GM23338 (cell line): ENCODE measurements at regions not wholly inside any gene's neighbourhood (a gene's known extent, or its start where the extent isn't known, plus 50 kb on each side); places are given as distances from the start of the nearest gene placed in this dataset.

Experiments
- ATAC-seq: fragments of 200-7000 bp; cut with Tn5 transposase; 3 replicates; pipeline ENCODE4 v1.9.1; 2020
- DNase-seq: peaks from one replicate; pipeline ENCODE4 v3.0.0-alpha.2; 2015; ENCODE audit warnings: low spot score
- H2AFZ ChIP-seq: fragments of 200-600 bp; sonication (generic); 2 replicates; pipeline ENCODE4 v1.8.0; 2016; ENCODE audit warnings: antibody characterized with exemption, mild to moderate bottlenecking, moderate library complexity
- H3F3A ChIP-seq: fragments of 200-600 bp; sonication (generic); replicated peaks from 2 replicates; pipeline ENCODE4 v1.8.0; 2017; ENCODE audit warnings: antibody characterized with exemption, mixed run types, low read depth
- H3K27ac ChIP-seq: fragments of 200-600 bp; sonication (generic); 2 replicates; pipeline ENCODE4 v1.6.1; 2016; ENCODE audit warnings: low read depth
- H3K27me3 ChIP-seq: fragments of 200-600 bp; sonication (generic); 2 replicates; pipeline ENCODE4 v1.8.0; 2016; ENCODE audit warnings: mild to moderate bottlenecking, mixed run types, moderate library complexity; ENCODE audit not compliant: insufficient read depth
- H3K36me3 ChIP-seq: fragments of 200-600 bp; sonication (generic); 2 replicates; pipeline ENCODE4 v1.8.0; 2016; ENCODE audit warnings: mild to moderate bottlenecking; ENCODE audit not compliant: insufficient read depth
- H3K4me1 ChIP-seq: fragments of 200-600 bp; sonication (generic); 2 replicates; pipeline ENCODE4 v1.8.0; 2016; ENCODE audit warnings: mild to moderate bottlenecking, moderate library complexity; ENCODE audit not compliant: insufficient read depth
- H3K4me2 ChIP-seq: fragments of 200-600 bp; sonication (generic); 2 replicates; pipeline ENCODE4 v1.7.1; 2017; ENCODE audit warnings: mixed run types
- H3K4me3 ChIP-seq: fragments of 200-600 bp; sonication (generic); 2 replicates; pipeline ENCODE4 v1.6.1; 2016; ENCODE audit warnings: mixed run types
- H3K79me2 ChIP-seq: fragments of 200-600 bp; sonication (generic); replicated peaks from 2 replicates; pipeline ENCODE4 v1.8.0; 2017; ENCODE audit warnings: mild to moderate bottlenecking; ENCODE audit not compliant: insufficient read depth
- H3K9me2 ChIP-seq: fragments of 200-600 bp; sonication (generic); 2 replicates; pipeline ENCODE4 v1.8.0; 2017; ENCODE audit not compliant: insufficient read depth
- H4K20me1 ChIP-seq: fragments of 200-600 bp; sonication (generic); replicated peaks from 2 replicates; pipeline ENCODE4 v1.8.0; 2017; ENCODE audit warnings: mild to moderate bottlenecking; ENCODE audit not compliant: insufficient read depth
- H3K27ac Mint-ChIP-seq: 2 replicates; pipeline ENCODE4 v1.8.0; 2020; ENCODE audit warnings: inconsistent platforms, mild to moderate bottlenecking, moderate library complexity, mixed read lengths
- H3K27me3 Mint-ChIP-seq: 3 replicates; pipeline ENCODE4 v1.8.0; 2022; ENCODE audit warnings: low read depth, mild to moderate bottlenecking, moderate library complexity, mixed read lengths, inconsistent platforms; ENCODE audit not compliant: insufficient read depth, poor library complexity
- H3K36me3 Mint-ChIP-seq: 3 replicates; pipeline ENCODE4 v1.8.0; 2021; ENCODE audit warnings: low read depth, mild to moderate bottlenecking, inconsistent platforms, moderate library complexity, mixed read lengths
- H3K4me1 Mint-ChIP-seq: 3 replicates; pipeline ENCODE4 v1.8.0; 2020; ENCODE audit warnings: mild to moderate bottlenecking, inconsistent platforms, mixed read lengths
- H3K4me3 Mint-ChIP-seq: 3 replicates; pipeline ENCODE4 v1.8.0; 2021; ENCODE audit warnings: moderate library complexity, mild to moderate bottlenecking, inconsistent platforms, mixed read lengths
- H3K9me3 Mint-ChIP-seq: 3 replicates; pipeline ENCODE4 v1.8.0; 2020; ENCODE audit warnings: moderate library complexity, mild to moderate bottlenecking, inconsistent platforms, mixed read lengths
- CREB1 ChIP-seq: fragments of 250-450 bp; sonication (Bioruptor Pico); IDR thresholded peaks from 2 replicates; pipeline ENCODE4 v1.5.0; 2020; ENCODE audit warnings: low read depth, mild to moderate bottlenecking, moderate library complexity
- EZH2phosphoT487 ChIP-seq: fragments of 200-600 bp; sonication (generic); IDR thresholded peaks from one replicate; pipeline ENCODE4 v1.8.1; 2018; ENCODE audit warnings: antibody characterized with exemption; ENCODE audit not compliant: unreplicated experiment
- NANOG ChIP-seq: IDR thresholded peaks from 2 replicates; pipeline ENCODE4 v1.6.1; 2016; ENCODE audit warnings: antibody characterized with exemption, borderline replicate concordance
- STAT1 ChIP-seq: IDR thresholded peaks from one replicate; pipeline ENCODE4 v1.6.1; 2016; ENCODE audit warnings: antibody characterized with exemption; ENCODE audit not compliant: unreplicated experiment
- ZNF114 ChIP-seq: fragments of 250-450 bp; sonication (Bioruptor Pico); IDR thresholded peaks from 2 replicates; pipeline ENCODE4 v1.5.0; 2020; ENCODE audit warnings: mild to moderate bottlenecking, moderate library complexity
- ZNF331 ChIP-seq: fragments of 250-450 bp; sonication (Bioruptor Pico); IDR thresholded peaks from 2 replicates; pipeline ENCODE4 v1.5.0; 2020; ENCODE audit warnings: low read depth, mild to moderate bottlenecking, moderate library complexity
- TF ChIP-seq, protein P1 (sequence below): fragments of 250-450 bp; sonication (Bioruptor Pico); IDR thresholded peaks from 2 replicates; pipeline ENCODE4 v1.5.0; 2020; ENCODE audit warnings: mild to moderate bottlenecking, moderate library complexity
- TF ChIP-seq, protein P2 (sequence below): IDR thresholded peaks from 2 replicates; pipeline ENCODE4 v1.6.1; 2016; ENCODE audit warnings: antibody characterized with exemption
- TF ChIP-seq, protein P3 (sequence below), 2 experiments: fragments of 200-600 bp in 1 of 2; sonication (generic) in 1 of 2; conservative IDR thresholded peaks; 2 replicates each; pipeline versions ENCODE4 v1.5.1 to v1.6.1; 2016 to 2017; ENCODE audit warnings: antibody characterized with exemption in 2 of 2, low read depth in 2 of 2, mild to moderate bottlenecking in 2 of 2, moderate library complexity in 1 of 2

DNA sequence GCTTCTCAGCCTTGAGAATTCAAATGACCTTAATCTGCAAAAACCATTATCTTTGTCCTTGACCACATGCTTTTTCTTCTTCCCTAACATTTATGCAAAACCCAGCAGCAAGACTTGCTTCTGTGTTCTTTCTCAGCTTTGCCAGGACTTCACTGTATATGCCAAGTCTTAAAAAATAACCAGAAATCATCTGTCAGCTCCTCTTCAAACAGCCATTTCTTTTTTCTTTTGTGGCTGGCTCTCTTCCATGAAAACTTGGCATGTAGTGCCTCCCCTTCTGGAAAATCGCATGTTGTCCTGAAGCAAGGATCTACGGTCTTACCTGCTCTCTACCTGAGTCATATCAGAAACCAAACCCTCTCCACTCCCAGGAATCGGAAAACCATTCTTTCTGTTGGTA lies 364.9 kb downstream of the RPS29 start:
- TF ChIP-seq STAT1 = no peak
- no peak for TF ChIP-seq ZNF331 (CRISPR knock-in tag)
- no peak for TF ChIP-seq NANOG
- TF ChIP-seq, protein P1, sequence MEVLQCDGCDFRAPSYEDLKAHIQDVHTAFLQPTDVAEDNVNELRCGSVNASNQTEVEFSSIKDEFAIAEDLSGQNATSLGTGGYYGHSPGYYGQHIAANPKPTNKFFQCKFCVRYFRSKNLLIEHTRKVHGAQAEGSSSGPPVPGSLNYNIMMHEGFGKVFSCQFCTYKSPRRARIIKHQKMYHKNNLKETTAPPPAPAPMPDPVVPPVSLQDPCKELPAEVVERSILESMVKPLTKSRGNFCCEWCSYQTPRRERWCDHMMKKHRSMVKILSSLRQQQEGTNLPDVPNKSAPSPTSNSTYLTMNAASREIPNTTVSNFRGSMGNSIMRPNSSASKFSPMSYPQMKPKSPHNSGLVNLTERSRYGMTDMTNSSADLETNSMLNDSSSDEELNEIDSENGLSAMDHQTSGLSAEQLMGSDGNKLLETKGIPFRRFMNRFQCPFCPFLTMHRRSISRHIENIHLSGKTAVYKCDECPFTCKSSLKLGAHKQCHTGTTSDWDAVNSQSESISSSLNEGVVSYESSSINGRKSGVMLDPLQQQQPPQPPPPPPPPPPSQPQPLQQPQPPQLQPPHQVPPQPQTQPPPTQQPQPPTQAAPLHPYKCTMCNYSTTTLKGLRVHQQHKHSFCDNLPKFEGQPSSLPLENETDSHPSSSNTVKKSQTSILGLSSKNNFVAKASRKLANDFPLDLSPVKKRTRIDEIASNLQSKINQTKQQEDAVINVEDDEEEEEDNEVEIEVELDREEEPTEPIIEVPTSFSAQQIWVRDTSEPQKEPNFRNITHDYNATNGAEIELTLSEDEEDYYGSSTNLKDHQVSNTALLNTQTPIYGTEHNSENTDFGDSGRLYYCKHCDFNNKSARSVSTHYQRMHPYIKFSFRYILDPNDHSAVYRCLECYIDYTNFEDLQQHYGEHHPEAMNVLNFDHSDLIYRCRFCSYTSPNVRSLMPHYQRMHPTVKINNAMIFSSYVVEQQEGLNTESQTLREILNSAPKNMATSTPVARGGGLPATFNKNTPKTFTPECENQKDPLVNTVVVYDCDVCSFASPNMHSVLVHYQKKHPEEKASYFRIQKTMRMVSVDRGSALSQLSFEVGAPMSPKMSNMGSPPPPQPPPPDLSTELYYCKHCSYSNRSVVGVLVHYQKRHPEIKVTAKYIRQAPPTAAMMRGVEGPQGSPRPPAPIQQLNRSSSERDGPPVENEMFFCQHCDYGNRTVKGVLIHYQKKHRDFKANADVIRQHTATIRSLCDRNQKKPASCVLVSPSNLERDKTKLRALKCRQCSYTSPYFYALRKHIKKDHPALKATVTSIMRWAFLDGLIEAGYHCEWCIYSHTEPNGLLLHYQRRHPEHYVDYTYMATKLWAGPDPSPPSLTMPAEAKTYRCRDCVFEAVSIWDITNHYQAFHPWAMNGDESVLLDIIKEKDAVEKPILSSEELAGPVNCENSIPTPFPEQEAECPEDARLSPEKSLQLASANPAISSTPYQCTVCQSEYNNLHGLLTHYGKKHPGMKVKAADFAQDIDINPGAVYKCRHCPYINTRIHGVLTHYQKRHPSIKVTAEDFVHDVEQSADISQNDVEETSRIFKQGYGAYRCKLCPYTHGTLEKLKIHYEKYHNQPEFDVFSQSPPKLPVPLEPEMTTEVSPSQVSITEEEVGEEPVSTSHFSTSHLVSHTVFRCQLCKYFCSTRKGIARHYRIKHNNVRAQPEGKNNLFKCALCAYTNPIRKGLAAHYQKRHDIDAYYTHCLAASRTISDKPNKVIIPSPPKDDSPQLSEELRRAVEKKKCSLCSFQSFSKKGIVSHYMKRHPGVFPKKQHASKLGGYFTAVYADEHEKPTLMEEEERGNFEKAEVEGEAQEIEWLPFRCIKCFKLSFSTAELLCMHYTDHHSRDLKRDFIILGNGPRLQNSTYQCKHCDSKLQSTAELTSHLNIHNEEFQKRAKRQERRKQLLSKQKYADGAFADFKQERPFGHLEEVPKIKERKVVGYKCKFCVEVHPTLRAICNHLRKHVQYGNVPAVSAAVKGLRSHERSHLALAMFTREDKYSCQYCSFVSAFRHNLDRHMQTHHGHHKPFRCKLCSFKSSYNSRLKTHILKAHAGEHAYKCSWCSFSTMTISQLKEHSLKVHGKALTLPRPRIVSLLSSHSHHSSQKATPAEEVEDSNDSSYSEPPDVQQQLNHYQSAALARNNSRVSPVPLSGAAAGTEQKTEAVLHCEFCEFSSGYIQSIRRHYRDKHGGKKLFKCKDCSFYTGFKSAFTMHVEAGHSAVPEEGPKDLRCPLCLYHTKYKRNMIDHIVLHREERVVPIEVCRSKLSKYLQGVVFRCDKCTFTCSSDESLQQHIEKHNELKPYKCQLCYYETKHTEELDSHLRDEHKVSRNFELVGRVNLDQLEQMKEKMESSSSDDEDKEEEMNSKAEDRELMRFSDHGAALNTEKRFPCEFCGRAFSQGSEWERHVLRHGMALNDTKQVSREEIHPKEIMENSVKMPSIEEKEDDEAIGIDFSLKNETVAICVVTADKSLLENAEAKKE = no peak
- TF ChIP-seq EZH2phosphoT487 = no peak
- H3K36me3 ChIP-seq = no peaks in the 10 kb centered on the region
- Mint-ChIP-seq H3K27ac (no peak overlapping the region), H3K9me3 (no peaks in the 10 kb centered on the region), H3K27me3 (no peaks in the 10 kb centered on the region), H3K36me3 (no peaks in the 10 kb centered on the region), H3K4me3 (no peak overlapping the region), H3K4me1 (peaks cover 2% of the 10 kb centered on the region; the same call in 1 of the 3 replicates)
- H3K4me1 ChIP-seq = no peaks in the 10 kb centered on the region
- no peaks in the 10 kb centered on the region for H4K20me1 ChIP-seq
- H2AFZ ChIP-seq = no peak overlapping the region
- no peaks in the 10 kb centered on the region for H3K27me3 ChIP-seq
- no peak overlapping the region for H3K4me3 ChIP-seq
- H3F3A ChIP-seq = no peaks in the 10 kb centered on the region
- H3K79me2 ChIP-seq = no peaks in the 10 kb centered on the region
- ATAC-seq = no peak
- H3K9me2 ChIP-seq = peaks cover 5% of the 10 kb centered on the region; the same call in 1 of the 2 replicates
- DNase-seq = no peak
- no peak overlapping the region for H3K4me2 ChIP-seq
- H3K27ac ChIP-seq = no peak overlapping the region

DNA sequence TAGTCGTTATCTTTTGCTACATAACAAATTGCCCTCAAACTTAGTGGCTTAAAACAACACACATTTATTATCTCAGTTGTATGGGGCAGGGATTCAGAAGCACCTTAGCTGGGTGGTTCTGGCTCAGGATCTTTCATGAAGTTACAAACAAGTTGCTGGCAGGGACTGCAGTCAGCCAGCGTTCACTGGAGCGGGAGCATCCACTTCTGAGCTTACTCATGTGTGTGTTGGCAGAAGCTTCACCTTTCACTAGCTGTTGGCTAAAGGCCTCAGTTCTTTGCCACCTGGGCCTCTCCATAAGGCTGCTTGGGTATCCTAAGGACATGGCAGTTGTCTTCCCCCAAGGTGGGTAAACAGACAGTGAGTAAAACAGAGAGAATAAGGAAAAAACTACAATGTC lies 365.7 kb downstream of the RPS29 start:
- TF ChIP-seq, protein P2, sequence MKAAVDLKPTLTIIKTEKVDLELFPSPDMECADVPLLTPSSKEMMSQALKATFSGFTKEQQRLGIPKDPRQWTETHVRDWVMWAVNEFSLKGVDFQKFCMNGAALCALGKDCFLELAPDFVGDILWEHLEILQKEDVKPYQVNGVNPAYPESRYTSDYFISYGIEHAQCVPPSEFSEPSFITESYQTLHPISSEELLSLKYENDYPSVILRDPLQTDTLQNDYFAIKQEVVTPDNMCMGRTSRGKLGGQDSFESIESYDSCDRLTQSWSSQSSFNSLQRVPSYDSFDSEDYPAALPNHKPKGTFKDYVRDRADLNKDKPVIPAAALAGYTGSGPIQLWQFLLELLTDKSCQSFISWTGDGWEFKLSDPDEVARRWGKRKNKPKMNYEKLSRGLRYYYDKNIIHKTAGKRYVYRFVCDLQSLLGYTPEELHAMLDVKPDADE = no peak
- no peak for TF ChIP-seq ZNF114 (CRISPR knock-in tag)
- TF ChIP-seq, protein P3, sequence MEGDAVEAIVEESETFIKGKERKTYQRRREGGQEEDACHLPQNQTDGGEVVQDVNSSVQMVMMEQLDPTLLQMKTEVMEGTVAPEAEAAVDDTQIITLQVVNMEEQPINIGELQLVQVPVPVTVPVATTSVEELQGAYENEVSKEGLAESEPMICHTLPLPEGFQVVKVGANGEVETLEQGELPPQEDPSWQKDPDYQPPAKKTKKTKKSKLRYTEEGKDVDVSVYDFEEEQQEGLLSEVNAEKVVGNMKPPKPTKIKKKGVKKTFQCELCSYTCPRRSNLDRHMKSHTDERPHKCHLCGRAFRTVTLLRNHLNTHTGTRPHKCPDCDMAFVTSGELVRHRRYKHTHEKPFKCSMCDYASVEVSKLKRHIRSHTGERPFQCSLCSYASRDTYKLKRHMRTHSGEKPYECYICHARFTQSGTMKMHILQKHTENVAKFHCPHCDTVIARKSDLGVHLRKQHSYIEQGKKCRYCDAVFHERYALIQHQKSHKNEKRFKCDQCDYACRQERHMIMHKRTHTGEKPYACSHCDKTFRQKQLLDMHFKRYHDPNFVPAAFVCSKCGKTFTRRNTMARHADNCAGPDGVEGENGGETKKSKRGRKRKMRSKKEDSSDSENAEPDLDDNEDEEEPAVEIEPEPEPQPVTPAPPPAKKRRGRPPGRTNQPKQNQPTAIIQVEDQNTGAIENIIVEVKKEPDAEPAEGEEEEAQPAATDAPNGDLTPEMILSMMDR (conservative IDR thresholded peaks at IDR 0.05; ENCODE audit: low read depth in 2 of 2) = no peak
- no peak for TF ChIP-seq ZNF331 (CRISPR knock-in tag)
- TF ChIP-seq EZH2phosphoT487 = no peak
- TF ChIP-seq CREB1 = no peak
- Histone ChIP-seq H4K20me1 (no peaks in the 10 kb centered on the region), H3K36me3 (no peaks in the 10 kb centered on the region), H3K9me2 (peaks cover 5% of the 10 kb centered on the region), H3F3A (no peaks in the 10 kb centered on the region), H3K27ac (no peak overlapping the region), H3K4me1 (no peaks in the 10 kb centered on the region), H3K27me3 (no peaks in the 10 kb centered on the region), H3K79me2 (no peaks in the 10 kb centered on the region), H3K4me2 (no peak overlapping the region), H3K4me3 (no peak overlapping the region), H2AFZ (no peak overlapping the region)
- Mint-ChIP-seq H3K36me3 (no peaks in the 10 kb centered on the region), H3K9me3 (no peaks in the 10 kb centered on the region), H3K27me3 (no peaks in the 10 kb centered on the region), H3K4me1 (peaks cover 2% of the 10 kb centered on the region; the same call in 1 of the 3 replicates), H3K27ac (no peak overlapping the region), H3K4me3 (no peak overlapping the region)
- ATAC-seq (no peak), DNase-seq (no peak)
